WI38 (cell line): ENCODE measurements at regions not wholly inside any gene's neighbourhood (a gene's known extent, or its start where the extent isn't known, plus 50 kb on each side); places are given as distances from the start of the nearest gene placed in this dataset.

Source experiments
- H3K4me3 ChIP-seq: 2 replicates; pipeline ENCODE4 v1.5.1; 2011; ENCODE audit warnings: low read depth, mild to moderate bottlenecking, control low read depth, low read length
- TF ChIP-seq, protein P1 (sequence below): IDR thresholded peaks from 2 replicates; pipeline ENCODE4 v1.5.1; 2012; ENCODE audit warnings: low read depth, mild to moderate bottlenecking, control low read depth, low read length

DNA sequence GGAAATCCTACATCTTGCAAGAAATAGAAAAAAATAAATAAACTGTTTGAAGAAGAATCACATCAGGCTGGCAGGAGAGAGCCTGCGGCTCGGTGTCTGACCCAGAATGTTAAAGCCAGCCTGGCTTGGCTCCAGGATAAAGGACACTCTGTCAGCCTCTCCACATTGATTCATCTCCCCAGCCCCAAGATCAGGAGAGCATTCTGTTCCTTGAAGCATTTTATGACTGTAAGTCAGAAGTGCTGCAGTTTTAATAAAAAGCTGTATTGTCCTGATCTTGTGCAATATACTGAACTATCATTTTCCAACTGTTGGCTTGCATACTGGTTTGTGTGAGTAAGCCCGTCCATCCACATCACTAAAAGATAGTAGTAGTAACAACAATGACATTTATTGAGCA is 426.6 kb downstream of the HAPSTR1 start:
- TF ChIP-seq, protein P1, sequence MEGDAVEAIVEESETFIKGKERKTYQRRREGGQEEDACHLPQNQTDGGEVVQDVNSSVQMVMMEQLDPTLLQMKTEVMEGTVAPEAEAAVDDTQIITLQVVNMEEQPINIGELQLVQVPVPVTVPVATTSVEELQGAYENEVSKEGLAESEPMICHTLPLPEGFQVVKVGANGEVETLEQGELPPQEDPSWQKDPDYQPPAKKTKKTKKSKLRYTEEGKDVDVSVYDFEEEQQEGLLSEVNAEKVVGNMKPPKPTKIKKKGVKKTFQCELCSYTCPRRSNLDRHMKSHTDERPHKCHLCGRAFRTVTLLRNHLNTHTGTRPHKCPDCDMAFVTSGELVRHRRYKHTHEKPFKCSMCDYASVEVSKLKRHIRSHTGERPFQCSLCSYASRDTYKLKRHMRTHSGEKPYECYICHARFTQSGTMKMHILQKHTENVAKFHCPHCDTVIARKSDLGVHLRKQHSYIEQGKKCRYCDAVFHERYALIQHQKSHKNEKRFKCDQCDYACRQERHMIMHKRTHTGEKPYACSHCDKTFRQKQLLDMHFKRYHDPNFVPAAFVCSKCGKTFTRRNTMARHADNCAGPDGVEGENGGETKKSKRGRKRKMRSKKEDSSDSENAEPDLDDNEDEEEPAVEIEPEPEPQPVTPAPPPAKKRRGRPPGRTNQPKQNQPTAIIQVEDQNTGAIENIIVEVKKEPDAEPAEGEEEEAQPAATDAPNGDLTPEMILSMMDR, result no peak
- no peak overlapping the region for H3K4me3 ChIP-seq

DNA sequence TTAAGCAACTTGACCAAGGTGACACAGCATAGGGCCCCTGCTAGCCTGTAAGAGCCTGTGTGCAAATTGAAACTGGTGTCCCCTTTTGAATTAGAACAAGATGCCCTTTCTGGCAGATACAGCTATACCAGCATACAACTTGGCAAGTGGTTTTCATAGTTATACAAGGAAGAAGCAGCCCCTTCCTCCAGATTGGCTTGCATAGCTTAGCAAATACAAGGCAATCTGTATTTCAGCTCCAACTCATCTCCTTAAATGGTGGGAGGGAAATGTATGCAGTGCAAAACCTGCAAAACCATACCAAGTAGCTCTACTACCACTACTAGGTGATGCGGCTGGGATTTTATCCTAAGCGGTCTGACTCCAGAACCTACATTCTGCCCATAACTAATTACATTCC is 427.1 kb downstream of the HAPSTR1 start:
- TF ChIP-seq, protein P1, result no peak
- no peak overlapping the region for H3K4me3 ChIP-seq

DNA sequence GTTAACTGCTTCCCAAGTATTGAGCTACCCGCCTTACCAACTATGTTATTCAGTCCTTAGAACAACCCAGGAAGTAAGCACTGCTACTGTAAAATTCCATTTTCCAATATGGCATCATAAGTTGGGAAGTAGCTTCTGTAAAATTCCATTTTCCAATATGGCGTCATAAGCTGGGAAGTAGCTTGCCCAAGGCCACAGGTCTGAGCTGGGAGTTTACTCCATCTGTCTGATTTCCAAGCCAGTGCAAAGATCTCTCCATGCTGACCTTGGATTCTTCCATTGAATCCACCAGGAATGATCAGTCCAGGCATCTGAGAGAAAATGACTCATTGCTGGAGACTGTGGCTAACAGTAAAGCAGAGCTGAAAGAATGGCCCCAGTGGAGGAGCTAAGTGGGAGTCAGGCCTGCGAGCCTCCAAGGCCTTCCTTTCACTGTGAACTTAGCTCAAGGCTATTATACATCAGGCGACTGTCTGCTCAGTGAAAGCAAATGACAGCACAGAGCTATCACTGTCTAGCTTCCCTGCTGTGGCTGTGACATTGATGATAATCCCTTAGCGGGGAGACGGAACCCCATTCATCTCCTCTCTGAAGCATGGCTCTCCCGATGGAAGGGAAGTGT is 430.4 kb downstream of the HAPSTR1 start:
- TF ChIP-seq, protein P1, result no peak
- no peak overlapping the region for H3K4me3 ChIP-seq

DNA sequence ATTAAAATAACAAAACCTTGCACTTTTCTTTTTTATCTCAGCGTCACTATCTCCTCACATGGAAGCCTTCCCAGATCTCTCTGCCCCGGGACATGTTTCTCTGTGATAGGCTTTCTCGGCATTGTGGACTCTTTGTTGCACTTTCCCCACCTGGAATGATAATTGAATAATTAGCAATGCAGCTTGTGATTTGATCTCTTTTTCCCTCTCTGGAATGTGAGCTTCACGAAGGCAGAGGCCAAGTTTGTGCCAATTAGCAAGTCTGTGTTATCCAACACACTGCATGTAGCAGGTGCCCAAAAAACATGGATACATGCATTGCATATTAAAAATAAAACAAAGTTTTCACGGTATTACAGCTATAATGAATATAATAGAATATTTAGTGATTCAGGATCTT is 431.2 kb downstream of the HAPSTR1 start:
- H3K4me3 ChIP-seq, result no peak overlapping the region
- TF ChIP-seq, protein P1, result no peak

DNA sequence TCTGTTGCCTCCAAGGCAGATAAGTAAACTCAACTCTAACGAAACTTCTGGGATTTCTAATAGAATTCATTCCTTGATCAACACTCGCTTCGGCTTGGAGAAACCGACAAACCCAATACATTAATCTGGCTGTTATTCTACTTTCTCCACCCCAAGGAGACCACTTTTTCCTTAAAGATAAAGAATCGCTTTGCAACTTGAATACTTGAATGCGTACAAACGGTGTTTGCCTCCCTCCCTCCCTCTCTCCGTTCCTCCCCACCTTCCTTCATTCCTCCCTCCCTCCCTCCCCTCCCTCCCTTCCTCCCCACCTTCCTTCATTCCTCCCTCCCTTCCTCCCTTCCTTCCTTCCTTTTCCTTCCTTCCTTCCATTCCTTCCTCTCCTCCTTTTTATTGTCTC is 432.6 kb downstream of the HAPSTR1 start:
- H3K4me3 ChIP-seq, result no peak overlapping the region
- TF ChIP-seq, protein P1, result no peak

DNA sequence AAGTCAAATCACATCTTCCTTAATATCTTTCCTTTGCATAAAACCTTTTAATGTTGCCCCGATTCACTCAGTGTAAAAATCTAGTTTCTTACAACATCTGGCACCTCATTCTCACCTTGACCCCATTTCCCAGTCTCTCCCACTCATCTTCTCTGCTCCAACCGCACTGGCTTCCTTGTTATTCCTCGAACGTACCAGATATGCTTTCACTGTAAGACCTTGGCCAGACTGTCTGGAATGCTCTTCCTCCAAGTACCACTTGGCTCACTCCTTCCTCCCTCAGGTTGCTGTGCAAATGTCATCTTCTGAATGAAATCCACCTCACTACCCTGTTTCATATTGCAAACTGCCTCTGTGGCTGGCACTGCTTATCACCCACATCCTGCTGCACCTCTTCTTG is 433.6 kb downstream of the HAPSTR1 start:
- TF ChIP-seq, protein P1, result no peak
- no peak overlapping the region for H3K4me3 ChIP-seq

DNA sequence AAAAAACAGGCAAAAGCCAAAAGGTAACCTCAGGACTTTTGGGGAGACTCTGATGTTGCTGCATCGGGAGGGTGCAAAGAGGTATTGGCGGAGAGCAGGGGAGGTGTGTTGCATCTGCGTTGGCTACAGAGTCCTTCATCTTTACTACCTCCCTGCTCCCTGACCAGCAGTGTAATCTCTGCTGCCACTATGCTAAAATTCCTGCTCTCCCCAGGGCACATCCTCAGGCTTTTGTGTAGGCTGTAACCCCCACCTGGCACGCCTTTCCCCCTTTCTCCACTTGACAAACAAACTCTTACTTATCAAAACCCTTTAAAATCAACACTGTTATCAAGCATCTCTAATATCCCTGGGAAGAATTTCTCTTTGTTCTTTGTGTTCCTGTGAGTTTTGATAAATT is 435.3 kb downstream of the HAPSTR1 start:
- TF ChIP-seq, protein P1, result no peak

More for the DNA sequence above, 435.3 kb downstream of the HAPSTR1 start:
- no peak overlapping the region for H3K4me3 ChIP-seq
